Loucy (cell line): ENCODE measurements at regions not wholly inside any gene's neighbourhood (a gene's known extent, or its start where the extent isn't known, plus 50 kb on each side); places are given as distances from the start of the nearest gene placed in this dataset.

Source experiments
- CTCF ChIP-seq: fragments of 200-600 bp; sonication (generic); conservative IDR thresholded peaks from 2 replicates; pipeline ENCODE4 v1.5.1; 2014; ENCODE audit warnings: mild to moderate bottlenecking, antibody characterized with exemption, low read length
- EZH2phosphoT487 ChIP-seq: fragments of 200-600 bp; IDR thresholded peaks from 2 replicates; pipeline ENCODE4 v1.6.1; 2018; ENCODE audit warnings: antibody characterized with exemption, mild to moderate bottlenecking, moderate library complexity, borderline replicate concordance

- TF ChIP-seq CTCF = no peak
- no peak for TF ChIP-seq EZH2phosphoT487
These were observed 78.0 kb upstream of the SLC6A6 start for GRCh38 chr3:14324224-14324944.
